ENCODE measurements at regions not wholly inside any gene's neighbourhood (a gene's known extent, or its start where the extent isn't known, plus 50 kb on each side); places are given as distances from the start of the nearest gene placed in this dataset.

- no peak for DNase-seq (ENCODE audit: extremely low spot score)
- ChIA-PET CTCF (no interaction called here), POLR2A (no interaction called here)
- TF ChIP-seq CTBP1 (IDR thresholded peaks at IDR 0.05; ENCODE audit: borderline replicate concordance) = no peak
- no peak for TF ChIP-seq ARNT (IDR thresholded peaks at IDR 0.05)
- TF ChIP-seq LEF1 (IDR thresholded peaks at IDR 0.05; ENCODE audit: borderline replicate concordance) = no peak
- TF ChIP-seq ELF4 (IDR thresholded peaks at IDR 0.05) = no peak
- no peak for TF ChIP-seq NFRKB (IDR thresholded peaks at IDR 0.05)
- no peak for TF ChIP-seq HDGF (IDR thresholded peaks at IDR 0.05; ENCODE audit: borderline replicate concordance)
- no peak for TF ChIP-seq FOXA1 (IDR thresholded peaks at IDR 0.05)
- TF ChIP-seq FOXK2 (IDR thresholded peaks at IDR 0.05) = no peak
- TF ChIP-seq L3MBTL2 (conservative IDR thresholded peaks at IDR 0.05) = no peak
These were observed 101.4 kb downstream of the PDCL3 start for GRCh38 chr2:100664021-100664755.

GRCh38 chr2:100664756-100665101, 101.9 kb downstream of the PDCL3 start:
- TF ChIP-seq SUZ12 (IDR thresholded peaks at IDR 0.05) (no peak), BHLHE40 (IDR thresholded peaks at IDR 0.05; ENCODE audit: borderline replicate concordance) (no peak), L3MBTL2 (conservative IDR thresholded peaks at IDR 0.05) (no peak), ARNT (IDR thresholded peaks at IDR 0.05) (no peak), FOXA1 (IDR thresholded peaks at IDR 0.05) (no peak), LEF1 (IDR thresholded peaks at IDR 0.05; ENCODE audit: borderline replicate concordance) (no peak), FOXK2 (IDR thresholded peaks at IDR 0.05) (no peak), PKNOX1 (IDR thresholded peaks at IDR 0.05) (no peak), NFRKB (IDR thresholded peaks at IDR 0.05) (no peak), CTBP1 (IDR thresholded peaks at IDR 0.05; ENCODE audit: borderline replicate concordance) (no peak), ELF4 (IDR thresholded peaks at IDR 0.05) (no peak), FOXM1 (IDR thresholded peaks at IDR 0.05; ENCODE audit: borderline replicate concordance) (no peak), TARDBP (IDR thresholded peaks at IDR 0.05) (no peak)
- CTCF ChIA-PET = no interaction called here
- POLR2A ChIA-PET = no interaction called here
- no peak for DNase-seq (ENCODE audit: extremely low spot score)

GRCh38 chr2:100666996-100667395, 104.2 kb downstream of the PDCL3 start:
- ChIA-PET CTCF (interaction anchor here (0.6 kb wide), 1 partner anchor 10 kb away, joined by 3 read pairs; no protein-coding TSS in a partner anchor), POLR2A (no interaction called here)
- TF ChIP-seq FOXA1 (IDR thresholded peaks at IDR 0.05) (no peak), PKNOX1 (IDR thresholded peaks at IDR 0.05) (no peak), LEF1 (IDR thresholded peaks at IDR 0.05; ENCODE audit: borderline replicate concordance) (no peak), ARNT (IDR thresholded peaks at IDR 0.05) (no peak), CTBP1 (IDR thresholded peaks at IDR 0.05; ENCODE audit: borderline replicate concordance) (no peak), ZNF384 (IDR thresholded peaks at IDR 0.05) (no peak), BHLHE40 (IDR thresholded peaks at IDR 0.05; ENCODE audit: borderline replicate concordance) (no peak), SP1 (IDR thresholded peaks at IDR 0.05) (no peak), FOXM1 (IDR thresholded peaks at IDR 0.05; ENCODE audit: borderline replicate concordance) (no peak), ELF4 (IDR thresholded peaks at IDR 0.05) (no peak), TARDBP (IDR thresholded peaks at IDR 0.05) (no peak), L3MBTL2 (conservative IDR thresholded peaks at IDR 0.05) (no peak), SUZ12 (IDR thresholded peaks at IDR 0.05) (no peak), NFRKB (IDR thresholded peaks at IDR 0.05) (no peak), HDGF (IDR thresholded peaks at IDR 0.05; ENCODE audit: borderline replicate concordance) (no peak), FOXK2 (IDR thresholded peaks at IDR 0.05) (no peak)
- DNase-seq (ENCODE audit: extremely low spot score) = no peak

- DNase-seq (ENCODE audit: extremely low spot score) = no peak
- ChIA-PET POLR2A (interaction anchor here (1.2 kb wide), 1 partner anchor 334 kb away, joined by 4 read pairs; the partner anchor contains the start of gene RPL31), CTCF (no interaction called here)
- TF ChIP-seq BHLHE40 (IDR thresholded peaks at IDR 0.05; ENCODE audit: borderline replicate concordance) = no peak
- TF ChIP-seq TARDBP (IDR thresholded peaks at IDR 0.05) = no peak
- TF ChIP-seq FOXA1 (IDR thresholded peaks at IDR 0.05) = no peak
- TF ChIP-seq ARNT (IDR thresholded peaks at IDR 0.05) = no peak
- no peak for TF ChIP-seq PKNOX1 (IDR thresholded peaks at IDR 0.05)
- TF ChIP-seq FOXK2 (IDR thresholded peaks at IDR 0.05) = no peak
- TF ChIP-seq ZNF384 (IDR thresholded peaks at IDR 0.05) = no peak
- no peak for TF ChIP-seq HDGF (IDR thresholded peaks at IDR 0.05; ENCODE audit: borderline replicate concordance)
- no peak for TF ChIP-seq SP1 (IDR thresholded peaks at IDR 0.05)
These were observed 105.0 kb downstream of the PDCL3 start for GRCh38 chr2:100667801-100668200.

GRCh38 chr2:100670232-100670631, 107.4 kb downstream of the PDCL3 start:
- POLR2A ChIA-PET = no interaction called here
- no peak for TF ChIP-seq L3MBTL2 (conservative IDR thresholded peaks at IDR 0.05)
- TF ChIP-seq ELF4 (IDR thresholded peaks at IDR 0.05) = no peak
- TF ChIP-seq HDGF (IDR thresholded peaks at IDR 0.05; ENCODE audit: borderline replicate concordance) = no peak
- TF ChIP-seq PKNOX1 (IDR thresholded peaks at IDR 0.05) = no peak
- TF ChIP-seq SUZ12 (IDR thresholded peaks at IDR 0.05) = no peak
- no peak for TF ChIP-seq TARDBP (IDR thresholded peaks at IDR 0.05)
- no peak for TF ChIP-seq BHLHE40 (IDR thresholded peaks at IDR 0.05; ENCODE audit: borderline replicate concordance)
- no peak for TF ChIP-seq LEF1 (IDR thresholded peaks at IDR 0.05; ENCODE audit: borderline replicate concordance)
- no peak for TF ChIP-seq NFRKB (IDR thresholded peaks at IDR 0.05)
- TF ChIP-seq FOXK2 (IDR thresholded peaks at IDR 0.05) = no peak
- TF ChIP-seq ZNF384 (IDR thresholded peaks at IDR 0.05) = no peak
- TF ChIP-seq SP1 (IDR thresholded peaks at IDR 0.05) = no peak
- TF ChIP-seq CTBP1 (IDR thresholded peaks at IDR 0.05; ENCODE audit: borderline replicate concordance) = no peak
- TF ChIP-seq ARNT (IDR thresholded peaks at IDR 0.05) = no peak
- CTCF ChIA-PET = no interaction called here

More at GRCh38 chr2:100670232-100670631, 107.4 kb downstream of the PDCL3 start:
- no peak for DNase-seq (ENCODE audit: extremely low spot score)
